D341Med (cell line): ENCODE measurements at regions not wholly inside any gene's neighbourhood (a gene's known extent, or its start where the extent isn't known, plus 50 kb on each side); places are given as distances from the start of the nearest gene placed in this dataset.

Experiments
- DNase-seq: peaks from one replicate; pipeline ENCODE4 v3.0.0; 2012; ENCODE audit warnings: low spot score

DNA sequence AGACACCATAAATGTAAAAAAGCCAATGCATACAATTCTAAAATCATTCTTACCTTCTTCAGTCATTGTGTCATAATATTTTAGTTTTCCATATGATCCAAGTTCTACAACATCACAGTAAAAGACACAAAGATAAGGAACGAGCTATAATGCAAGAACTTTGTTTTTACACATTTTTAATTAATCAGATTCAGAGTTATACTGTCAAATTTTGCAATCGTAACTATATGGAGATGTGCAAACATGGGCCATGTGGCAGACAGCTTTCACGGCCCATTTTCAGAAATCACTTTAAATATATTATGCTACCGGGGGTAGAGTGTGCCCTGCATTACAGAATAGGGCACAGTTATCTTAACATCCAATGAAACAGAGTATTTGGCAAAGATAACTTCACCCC is 188.4 kb downstream of the ACER2 start:
- DNase-seq = no peak

DNA sequence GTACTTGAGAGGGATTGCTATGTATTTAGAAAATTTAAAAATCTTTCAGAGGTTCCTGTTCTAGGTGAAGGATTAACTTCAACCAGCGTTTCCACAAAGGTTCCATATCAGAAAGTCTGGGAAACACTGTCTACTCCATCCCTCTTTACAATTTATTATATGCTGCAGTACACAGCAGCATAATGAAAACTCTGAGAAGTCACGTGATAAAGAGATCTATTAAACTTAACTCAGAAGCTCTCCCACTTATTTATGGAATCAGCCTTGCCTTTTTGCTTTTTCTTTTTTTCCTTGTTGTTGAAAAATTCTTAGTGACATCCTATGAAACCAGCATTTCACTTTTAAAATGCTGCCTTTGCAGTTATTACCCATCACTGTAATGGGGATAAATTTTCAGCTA is 186.2 kb downstream of the ACER2 start:
- no peak for DNase-seq

- DNase-seq = no peak
These were observed 178.9 kb downstream of the ACER2 start for GRCh38 chr9:19587678-19588077.

GRCh38 chr9:19583890-19584289 is 175.1 kb downstream of the ACER2 start:
- no peak for DNase-seq

DNA sequence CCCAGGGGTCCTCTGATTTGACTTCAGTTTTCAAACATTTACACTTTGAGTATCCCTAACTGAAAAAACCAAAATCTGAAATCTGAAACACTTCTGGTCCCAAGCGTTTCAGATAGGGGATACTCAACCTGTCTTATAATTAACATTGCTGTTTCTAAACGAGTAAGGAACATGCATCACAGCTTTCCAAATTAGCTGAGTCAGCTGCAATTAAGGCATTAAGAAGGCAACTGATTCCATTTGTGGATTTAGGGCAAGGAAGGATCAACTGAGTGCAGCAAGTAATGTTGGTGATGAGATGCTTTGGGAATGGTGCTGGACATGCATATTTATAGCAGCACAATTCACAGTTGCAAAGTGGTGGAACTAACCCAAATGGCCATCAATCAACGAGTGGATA is 168.6 kb downstream of the ACER2 start:
- no peak for DNase-seq

- DNase-seq = no peak
These were observed 160.1 kb downstream of the ACER2 start for GRCh38 chr9:19568946-19569345.

GRCh38 chr9:19564396-19565061 is 155.7 kb downstream of the ACER2 start:
- DNase-seq = no peak

GRCh38 chr9:19555214-19555613 is 146.4 kb downstream of the ACER2 start:
- no peak for DNase-seq

DNA sequence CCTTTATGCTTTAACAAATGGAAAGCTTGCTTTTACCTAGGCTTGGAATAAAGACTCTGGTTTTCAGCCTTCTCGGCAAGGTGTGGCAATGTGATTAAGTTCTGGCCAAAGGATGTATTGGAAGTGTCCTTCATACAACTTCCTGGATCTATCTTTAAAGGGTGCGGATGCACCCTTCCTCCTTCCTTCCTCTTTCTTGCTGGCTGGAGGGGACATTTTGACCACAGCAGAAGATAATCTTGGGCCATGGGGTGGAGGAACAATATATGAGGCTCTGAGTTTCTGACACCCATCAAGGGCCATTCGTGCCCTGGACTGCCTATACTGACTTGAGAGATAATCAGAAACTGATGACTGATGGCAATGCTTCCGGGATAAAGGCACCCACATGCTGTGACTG is 145.7 kb downstream of the ACER2 start:
- no peak for DNase-seq

GRCh38 chr9:19553441-19553840 is 144.6 kb downstream of the ACER2 start:
- DNase-seq = no peak

DNA sequence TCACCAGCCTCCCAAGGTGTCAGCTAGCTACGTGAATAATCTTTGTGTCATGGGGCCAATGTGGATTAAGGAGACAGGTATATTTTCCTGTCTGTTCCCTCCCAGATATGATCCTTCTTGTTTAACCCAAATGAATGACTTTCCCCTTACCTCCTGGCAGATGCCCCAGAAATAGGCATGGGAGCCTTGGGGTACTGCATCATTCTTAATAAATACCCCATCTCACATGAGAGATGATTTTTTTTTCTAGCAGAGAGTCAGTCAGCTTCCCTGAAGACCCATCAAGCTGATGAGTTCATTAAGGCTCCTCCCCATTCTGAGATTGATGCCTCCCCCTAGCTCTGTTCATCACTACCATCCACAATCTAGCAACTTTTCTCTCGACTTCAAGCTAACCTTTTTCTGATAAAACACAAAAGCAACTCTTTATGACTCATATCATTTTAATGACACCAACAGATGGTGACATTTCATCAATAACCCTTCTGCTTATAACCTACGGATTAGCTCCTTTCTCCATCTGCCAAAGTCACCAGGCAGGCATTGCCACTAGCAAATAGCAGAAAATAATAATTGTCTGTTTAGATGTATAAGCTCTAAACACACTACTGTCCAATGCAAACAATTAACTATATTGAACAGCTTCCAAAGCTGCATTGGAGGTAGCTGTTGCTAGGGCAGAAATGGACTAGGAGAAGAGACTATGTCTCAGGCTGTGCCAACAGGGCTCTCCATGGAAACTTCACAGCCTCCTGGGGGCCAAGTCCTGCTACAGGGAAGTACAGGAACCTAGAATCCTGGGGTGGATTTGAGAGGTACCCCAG is 143.7 kb downstream of the ACER2 start:
- DNase-seq = peak; percentile 66

DNA sequence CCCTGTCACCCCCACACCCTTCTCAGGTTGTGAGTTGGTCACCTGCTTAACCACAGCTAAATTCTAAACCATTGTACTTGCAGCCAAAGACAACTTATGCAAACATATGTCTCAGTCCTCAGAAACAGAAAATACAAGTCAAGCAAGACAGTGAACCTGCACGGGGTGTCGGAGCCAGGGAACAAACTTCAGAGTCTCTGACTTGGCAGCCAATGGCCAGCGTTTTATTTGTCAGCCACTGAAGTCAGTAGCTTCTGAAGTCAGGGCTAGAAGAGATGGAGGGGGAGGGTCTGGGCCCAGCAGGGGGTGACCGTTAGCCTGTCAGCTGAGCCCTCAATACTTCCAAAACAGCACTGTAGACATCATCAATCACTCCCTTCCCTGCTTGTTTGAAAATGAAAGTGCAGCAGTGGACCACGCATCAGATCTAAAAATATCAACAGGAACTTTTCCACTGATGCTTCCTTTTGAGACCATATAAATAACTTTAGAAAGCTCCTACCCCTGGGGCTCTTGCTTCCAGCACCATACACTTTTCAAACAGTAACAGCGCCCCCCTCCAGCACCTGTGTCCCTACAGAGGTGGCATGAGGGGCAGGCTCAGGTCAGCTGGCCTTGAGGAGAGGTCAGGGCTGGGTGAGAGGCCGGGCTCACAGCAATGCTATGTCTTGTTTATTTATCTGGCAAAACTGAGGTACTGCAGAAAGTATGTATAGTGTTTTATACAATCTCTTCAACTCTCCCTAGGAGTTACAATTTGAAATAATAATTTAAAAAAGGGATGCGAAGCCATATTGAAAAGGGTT is 142.5 kb downstream of the ACER2 start:
- DNase-seq = no peak

GRCh38 chr9:19550009-19550408 is 141.2 kb downstream of the ACER2 start:
- DNase-seq = no peak

DNA sequence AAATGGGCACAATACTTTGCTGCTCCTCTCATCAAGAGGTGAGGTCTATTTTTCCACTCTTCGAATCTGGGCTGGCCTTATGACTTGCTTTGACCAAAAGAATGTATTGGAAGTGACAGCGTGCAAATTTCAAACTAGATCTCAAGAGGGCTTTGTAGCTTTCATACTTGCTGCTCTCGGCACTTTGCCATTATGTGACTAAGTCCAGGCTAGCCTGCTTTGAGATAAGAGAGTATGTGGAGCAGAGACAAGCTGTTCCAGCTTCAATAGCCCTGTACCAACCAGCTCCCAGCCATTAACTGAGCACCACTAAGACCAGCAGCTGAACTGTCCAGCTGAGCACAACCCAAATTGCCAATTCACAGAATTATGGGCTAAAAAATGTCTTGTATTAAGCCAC is 124.6 kb downstream of the ACER2 start:
- no peak for DNase-seq

DNA sequence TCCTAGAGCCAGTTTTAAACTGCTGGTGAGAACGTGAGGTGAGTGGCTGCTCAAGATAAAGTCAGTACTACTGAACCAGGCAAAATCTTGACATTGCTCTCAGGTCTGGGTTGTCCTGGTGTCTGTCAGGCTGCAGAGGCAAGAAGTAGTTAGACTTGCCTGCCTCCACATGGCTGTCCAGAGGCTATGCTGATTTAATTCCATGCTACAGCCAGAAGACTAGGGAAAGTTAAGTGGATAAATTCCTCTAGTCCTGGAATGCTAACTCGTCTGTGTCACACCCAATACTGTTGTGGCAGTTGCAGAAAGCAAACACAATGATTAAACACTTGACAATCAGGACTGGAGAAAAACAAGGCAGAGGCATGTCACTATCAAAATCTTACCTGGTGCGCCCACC is 118.9 kb downstream of the ACER2 start:
- no peak for DNase-seq

GRCh38 chr9:19522558-19522957 is 113.7 kb downstream of the ACER2 start:
- DNase-seq = no peak

DNA sequence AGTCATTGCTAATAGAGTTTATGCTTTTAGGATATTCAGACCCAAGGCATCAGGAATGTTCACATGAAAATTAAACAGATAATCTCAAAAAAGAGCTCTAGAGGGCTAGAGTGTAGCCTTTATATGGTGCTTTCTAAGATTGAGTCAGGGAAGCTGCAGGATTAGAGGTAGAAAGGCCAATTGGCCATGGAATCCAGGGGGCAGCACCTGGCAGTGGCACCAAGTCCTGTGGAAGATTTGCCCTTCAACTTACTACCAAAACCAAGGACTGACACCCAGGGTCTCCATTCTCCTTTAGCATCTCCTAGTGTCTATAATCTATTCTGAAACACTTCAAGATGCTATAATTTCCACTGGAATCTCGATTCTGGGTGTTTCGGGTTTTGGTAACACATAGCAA is 112.4 kb downstream of the ACER2 start:
- no peak for DNase-seq

- peak; percentile 71 for DNase-seq
These were observed 108.6 kb downstream of the ACER2 start for GRCh38 chr9:19517202-19517942.

DNA sequence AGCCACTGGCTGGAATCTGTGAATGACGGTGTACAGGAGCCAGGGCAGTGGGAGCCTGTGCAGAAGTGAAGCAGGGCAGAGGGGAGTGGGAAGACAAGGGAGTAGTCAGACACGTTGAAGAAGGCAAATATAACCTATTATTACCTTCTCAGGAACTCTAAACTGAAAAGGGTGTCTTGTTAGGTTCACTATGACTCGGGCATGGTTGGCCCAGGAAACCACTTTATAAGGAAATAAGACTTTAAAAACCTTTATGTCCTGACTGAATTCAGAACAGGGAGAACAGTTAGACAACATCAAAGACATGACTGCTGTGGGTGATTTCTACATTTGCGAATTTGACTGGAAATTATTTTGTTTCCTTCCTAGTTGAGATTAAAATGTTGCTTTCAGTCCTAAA is 107.5 kb downstream of the ACER2 start:
- no peak for DNase-seq

DNA sequence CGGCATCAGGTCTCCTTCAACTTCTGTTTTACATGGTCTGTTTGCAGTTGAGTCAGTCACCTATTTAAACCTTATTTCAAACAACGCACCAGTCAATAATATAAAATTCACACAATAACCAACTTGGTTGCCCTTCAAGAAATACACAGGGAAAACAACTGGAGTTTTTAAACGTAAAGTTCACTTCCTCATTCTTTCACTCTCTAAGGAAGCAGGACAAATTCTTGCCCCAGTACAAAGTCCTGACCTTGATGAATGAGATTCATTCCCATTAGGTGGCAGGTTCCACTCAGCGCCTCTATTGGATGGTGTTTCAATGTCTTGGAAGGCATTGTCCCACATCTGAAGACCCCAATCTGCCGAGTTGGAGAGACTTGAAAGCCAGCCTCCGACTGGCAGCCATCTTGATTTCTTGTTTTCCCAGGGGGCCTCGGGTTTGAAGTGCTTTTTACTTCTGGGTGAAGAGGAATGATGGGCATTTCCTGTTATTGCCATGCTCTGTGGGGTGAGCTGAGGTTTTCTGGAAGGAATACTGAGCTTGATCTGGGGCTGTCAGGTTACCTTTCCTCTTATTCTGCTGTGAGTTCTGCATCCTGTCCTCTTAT is 105.0 kb downstream of the ACER2 start:
- no peak for DNase-seq

- DNase-seq = no peak
These were observed 103.5 kb downstream of the ACER2 start for GRCh38 chr9:19512103-19512832.
